ENCODE measurements at regions not wholly inside any gene's neighbourhood (a gene's known extent, or its start where the extent isn't known, plus 50 kb on each side); places are given as distances from the start of the nearest gene placed in this dataset.

DNA sequence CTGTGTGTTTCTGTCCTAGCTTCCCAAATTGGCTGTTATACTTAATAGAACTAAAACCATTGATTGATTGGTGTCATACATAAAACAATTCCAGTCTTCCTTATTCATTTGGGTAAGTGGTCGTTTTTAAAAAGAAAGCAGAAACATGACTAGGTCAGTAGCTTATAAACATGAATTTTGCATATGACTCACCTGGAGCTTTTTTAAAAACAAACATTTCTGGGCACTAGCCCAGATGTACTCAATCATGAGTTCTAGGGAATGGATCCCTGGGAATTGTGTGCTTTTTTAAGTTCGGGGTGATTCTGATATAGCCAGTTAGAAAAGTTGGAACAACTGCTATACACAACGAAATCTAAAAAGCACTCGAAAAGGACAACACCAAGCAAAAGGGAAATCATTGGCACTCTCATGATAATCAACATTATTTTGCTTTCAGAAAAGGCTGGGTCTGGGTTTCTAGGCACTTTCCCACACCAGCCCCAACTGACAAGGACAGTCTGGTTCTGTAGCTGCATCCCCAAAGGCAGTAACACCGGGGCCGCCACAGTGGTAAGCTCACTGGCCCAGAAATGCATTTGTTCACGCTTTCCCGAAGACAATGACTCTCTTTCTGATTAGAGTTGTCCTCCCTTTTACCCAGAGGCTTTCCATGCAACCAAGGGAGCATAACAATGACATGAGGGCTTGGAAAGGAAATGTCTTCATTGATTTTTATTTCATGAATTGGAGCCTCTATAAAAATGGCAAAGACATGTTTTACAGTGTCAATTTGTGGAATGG is 664.9 kb upstream of the WWC1 start:
- DNase-seq: no peak

DNA sequence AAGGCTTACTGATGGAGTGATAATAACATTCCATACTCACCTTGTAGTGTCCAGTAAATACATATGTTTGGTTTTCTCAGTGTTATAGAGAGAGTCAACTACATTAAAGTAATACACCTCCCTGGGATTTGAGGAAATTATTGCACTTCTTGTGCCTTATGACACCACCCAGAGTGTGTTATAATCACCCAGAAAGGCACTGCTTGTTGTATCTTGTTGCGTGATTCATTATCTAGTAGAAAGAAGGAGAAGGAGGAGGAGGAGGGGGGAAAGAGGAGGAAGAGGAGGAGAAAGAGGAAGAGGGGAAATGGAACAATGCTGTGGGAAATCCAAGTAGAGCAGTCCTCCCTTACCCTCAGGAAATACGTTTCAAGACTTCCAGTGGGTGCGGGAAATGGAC is 661.8 kb upstream of the WWC1 start:
- no peak for DNase-seq

- no peak for DNase-seq
These were observed 660.3 kb upstream of the WWC1 start for GRCh38 chr5:167631191-167631590.

DNA sequence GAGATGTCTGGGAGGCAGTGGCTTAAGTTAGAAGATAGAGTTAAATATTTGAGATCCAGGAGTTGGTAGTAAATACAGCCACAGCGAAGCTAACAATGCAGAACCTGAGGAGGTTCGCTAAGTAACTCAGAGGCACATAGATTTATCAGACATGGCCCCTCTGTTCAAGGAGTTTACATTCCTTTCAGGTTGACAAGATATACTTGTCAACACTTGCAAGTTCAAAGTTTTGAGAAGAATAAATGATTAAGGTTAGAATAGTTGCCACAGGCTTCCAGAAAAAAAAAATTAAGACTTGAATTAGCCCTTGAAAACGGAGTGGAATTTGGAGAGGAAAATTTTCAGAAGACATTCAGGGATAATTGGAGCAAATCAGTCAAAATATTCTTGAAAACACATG is 658.3 kb upstream of the WWC1 start:
- DNase-seq: no peak

GRCh38 chr5:167633931-167634341 is 657.5 kb upstream of the WWC1 start:
- no peak for DNase-seq

DNA sequence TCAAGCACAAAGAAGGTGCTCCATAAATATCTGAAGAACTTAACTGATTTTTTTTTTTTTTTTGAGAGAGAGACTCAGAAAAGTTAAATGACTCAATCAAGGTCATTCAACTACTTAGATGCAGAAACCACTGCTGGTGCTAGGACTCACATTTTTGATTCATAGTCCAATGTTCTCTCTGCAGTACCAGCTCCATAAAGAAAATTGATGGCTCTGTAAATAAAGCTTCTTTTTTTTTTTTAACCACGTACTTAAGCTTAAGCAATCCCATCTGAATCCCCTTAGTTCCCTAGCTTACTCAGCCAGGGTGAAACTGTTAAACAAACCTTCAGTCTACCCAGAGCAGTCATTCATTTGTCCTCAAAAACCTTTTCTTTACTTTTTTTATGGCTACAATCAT is 657.0 kb upstream of the WWC1 start:
- DNase-seq: no peak

- no peak for DNase-seq
These were observed 652.6 kb upstream of the WWC1 start for GRCh38 chr5:167638816-167639215.

GRCh38 chr5:167639273-167639672 is 652.2 kb upstream of the WWC1 start:
- DNase-seq: no peak

GRCh38 chr5:167639766-167640165 is 651.7 kb upstream of the WWC1 start:
- no peak for DNase-seq

GRCh38 chr5:167642181-167642580 is 649.3 kb upstream of the WWC1 start:
- no peak for DNase-seq

GRCh38 chr5:167642779-167643517 is 648.5 kb upstream of the WWC1 start:
- no peak for DNase-seq

- no peak for DNase-seq
These were observed 647.7 kb upstream of the WWC1 start for GRCh38 chr5:167643631-167644280.

GRCh38 chr5:167644619-167645018 is 646.8 kb upstream of the WWC1 start:
- no peak for DNase-seq

GRCh38 chr5:167649471-167649870 is 642.0 kb upstream of the WWC1 start:
- no peak for DNase-seq

GRCh38 chr5:167652690-167653089 is 638.8 kb upstream of the WWC1 start:
- DNase-seq: no peak

- DNase-seq: no peak
These were observed 637.8 kb upstream of the WWC1 start for GRCh38 chr5:167653645-167654106.

DNA sequence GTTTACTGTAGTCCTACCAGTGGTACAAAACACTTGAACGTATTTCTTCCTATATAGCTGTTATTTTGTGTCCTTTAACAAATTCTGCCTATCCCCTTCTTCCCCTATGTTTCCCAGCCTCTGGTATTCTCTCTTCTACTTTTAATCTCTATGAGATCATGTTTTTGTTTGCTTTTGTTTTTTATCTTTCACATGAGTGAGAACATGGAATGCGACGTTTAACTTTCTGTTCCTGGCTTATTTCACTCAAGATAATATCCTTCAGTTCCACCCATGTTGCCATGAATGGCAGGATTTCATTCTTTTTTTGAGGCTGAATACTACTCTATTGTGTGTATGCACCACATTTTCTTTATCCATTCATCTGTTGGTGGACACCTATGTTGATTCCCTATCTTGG is 634.4 kb upstream of the WWC1 start:
- no peak for DNase-seq

DNA sequence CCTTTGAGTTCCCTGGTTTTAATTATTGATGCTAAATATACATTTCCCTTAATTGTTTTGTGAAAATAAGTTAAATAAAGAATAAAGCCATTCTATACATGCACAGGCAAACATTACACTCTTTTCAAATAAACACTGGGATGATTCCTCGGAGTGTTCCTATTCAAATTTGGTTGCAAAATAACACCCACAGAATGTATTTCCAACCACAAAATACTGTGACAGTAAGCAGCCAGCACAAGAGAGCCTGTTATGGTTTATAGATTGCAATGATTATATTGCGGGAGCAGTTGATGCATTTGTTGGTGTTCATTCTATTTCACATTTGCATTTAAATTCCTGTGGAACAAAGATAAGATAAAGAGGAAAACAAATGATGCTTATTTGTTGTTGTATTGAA is 632.6 kb upstream of the WWC1 start:
- DNase-seq: no peak

DNA sequence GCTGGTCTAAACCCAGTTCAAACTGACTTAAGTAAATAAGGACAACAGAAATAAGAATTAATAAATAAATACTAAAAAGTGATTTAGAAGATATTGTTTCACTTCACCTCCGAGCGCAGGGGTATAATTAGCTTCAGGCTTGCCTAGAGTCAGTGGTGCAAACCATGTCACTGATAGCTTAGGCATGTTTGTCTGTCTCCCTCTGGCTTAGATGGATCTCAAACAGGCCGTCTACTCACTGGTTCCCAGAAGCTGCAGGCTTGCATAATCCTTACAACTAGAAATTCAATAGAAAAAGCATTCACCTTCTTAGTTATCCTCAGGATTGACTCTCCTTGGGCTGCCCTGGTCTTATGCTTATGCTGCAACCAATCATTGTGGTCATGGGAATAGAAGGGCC is 629.8 kb upstream of the WWC1 start:
- no peak for DNase-seq

DNA sequence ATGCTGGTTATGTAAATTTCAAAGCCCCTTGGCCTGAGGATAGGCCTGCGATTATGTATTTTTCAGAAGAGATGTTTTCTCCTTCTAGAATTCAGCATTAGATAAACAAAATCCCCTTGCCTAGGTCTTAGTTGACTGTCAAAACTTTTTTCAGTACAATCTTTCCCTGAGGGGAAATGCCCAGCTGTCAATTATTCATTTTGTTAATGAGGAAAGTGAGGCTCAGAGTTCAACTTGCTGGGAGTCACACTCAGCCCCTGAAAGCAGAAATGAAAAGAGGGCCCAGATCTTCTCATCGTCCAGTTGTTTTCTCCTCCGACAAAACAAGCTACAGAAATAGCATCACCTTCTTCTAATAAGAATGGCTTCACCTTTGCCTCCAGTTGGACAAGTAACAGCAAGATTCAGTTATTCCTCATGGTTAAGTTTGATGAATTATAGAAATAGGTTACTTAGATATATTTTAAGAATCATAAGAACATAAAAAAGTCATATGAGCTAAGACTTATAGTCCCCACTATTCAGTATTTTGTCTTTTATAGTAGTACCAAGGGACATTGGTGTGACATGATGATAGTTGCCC is 627.1 kb upstream of the WWC1 start:
- no peak for DNase-seq

DNA sequence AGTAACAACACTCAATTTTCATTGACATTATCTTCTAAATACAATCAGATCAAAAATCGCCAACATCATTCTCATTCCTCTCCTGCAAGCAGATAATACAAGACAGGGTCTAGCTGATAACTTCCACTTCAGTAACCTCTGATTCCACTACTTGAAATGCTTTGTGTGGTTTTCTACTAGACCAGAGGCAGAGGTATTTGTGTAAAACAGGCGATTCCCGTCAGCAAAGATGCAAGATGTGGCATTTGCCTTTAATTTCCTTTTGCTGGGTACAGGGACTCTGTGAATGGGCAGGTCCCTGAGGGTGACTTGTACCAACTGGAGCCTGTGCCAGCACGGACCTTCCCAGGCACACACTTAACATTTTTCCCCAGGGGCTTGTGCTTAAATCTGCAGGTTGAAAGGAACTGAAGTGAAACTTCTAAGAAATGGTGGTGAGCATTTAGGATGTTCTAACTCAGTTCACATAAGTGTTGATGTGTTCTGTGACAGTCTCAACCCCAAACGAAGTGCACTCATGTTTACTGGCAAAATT is 625.5 kb upstream of the WWC1 start:
- DNase-seq: no peak

- no peak for DNase-seq
These were observed 620.3 kb upstream of the WWC1 start for GRCh38 chr5:167671176-167671575.

GRCh38 chr5:167673942-167674341 is 617.5 kb upstream of the WWC1 start:
- no peak for DNase-seq

All from SIG-M5 (cell line).